ENCODE measurements at regions not wholly inside any gene's neighbourhood (a gene's known extent, or its start where the extent isn't known, plus 50 kb on each side); places are given as distances from the start of the nearest gene placed in this dataset.
A peak's percentile ranks its signal among the peaks of the same experiment; 100 is the strongest.

DNA sequence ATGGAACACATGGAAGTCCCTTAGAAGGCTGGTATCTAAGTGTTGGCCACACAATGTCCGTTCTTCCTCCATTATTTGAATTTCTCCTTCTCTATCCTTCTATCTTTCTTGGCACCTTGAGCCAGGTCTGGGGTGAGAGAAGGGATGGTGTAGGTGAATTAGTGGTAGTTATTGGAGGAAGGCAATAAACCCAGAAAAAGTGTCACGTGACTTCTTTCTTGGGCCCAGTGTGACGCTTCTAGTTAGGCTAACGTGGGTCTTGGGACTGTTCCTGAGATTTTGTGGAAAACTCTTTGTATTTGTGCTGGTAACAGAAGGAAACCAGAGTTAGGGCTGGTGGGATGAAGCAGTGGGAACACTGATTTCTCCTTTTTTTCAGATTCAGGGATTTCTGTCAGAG lies 53.1 kb upstream of the ELF5 start:
- Histone ChIP-seq H3K9me3 (replicated peaks; ENCODE audit: control insufficient read depth, insufficient read depth, low read depth, low read length) (no peaks in the 10 kb centered on the region), H3K4me3 (no peak overlapping the region), H3K9ac (ENCODE audit: insufficient read depth in 1 of 2, low read depth in 2 of 2, low read length in 2 of 2) (no peak overlapping the region), H3K4me1 (replicated peaks in 1 of 2; ENCODE audit: control insufficient read depth in 2 of 2, insufficient read depth in 2 of 2, low read length in 2 of 2) (no peaks in the 10 kb centered on the region), H3K27ac (ENCODE audit: extremely low read depth, low read depth, low read length) (no peak overlapping the region), H3K4me2 (ENCODE audit: insufficient read depth, low read length) (no peak overlapping the region), H3K36me3 (ENCODE audit: control insufficient read depth, insufficient read depth, low read length) (no peaks in the 10 kb centered on the region), H3K27me3 (ENCODE audit: control insufficient read depth in 2 of 2, insufficient read depth in 2 of 2, low read length in 2 of 2) (peaks cover 2 to 10% of the 10 kb centered on the region in 2 experiments; a peak in 2 of 5 replicates), H3K9me1 (ENCODE audit: control insufficient read depth, insufficient read depth, low read length) (no peaks in the 10 kb centered on the region), H2AFZ (ENCODE audit: low read depth, low read length) (no peak overlapping the region), H3K79me2 (ENCODE audit: control insufficient read depth, insufficient read depth, low read length) (no peaks in the 10 kb centered on the region), H4K20me1 (replicated peaks; ENCODE audit: control insufficient read depth, insufficient read depth, low read length) (no peaks in the 10 kb centered on the region)
- no peak for FAIRE-seq
- no peak for ATAC-seq
- WGBS (ENCODE audit: insufficient coverage, low coverage, missing lambda C conversion rate): 25% methylated on average over 4 of the region's 4 CpGs
- DNase-seq (ENCODE audit: extremely low read depth in 1 of 4, low spot score in 3 of 4): no peak
- no peak for TF ChIP-seq BRF1 (IDR thresholded peaks at IDR 0.05; ENCODE audit: borderline replicate concordance, extremely low read depth, insufficient read length)
- peak; percentile 77 for TF ChIP-seq RAD51 (IDR thresholded peaks at IDR 0.05; ENCODE audit: borderline replicate concordance, low read depth)
- TF ChIP-seq, protein P1, sequence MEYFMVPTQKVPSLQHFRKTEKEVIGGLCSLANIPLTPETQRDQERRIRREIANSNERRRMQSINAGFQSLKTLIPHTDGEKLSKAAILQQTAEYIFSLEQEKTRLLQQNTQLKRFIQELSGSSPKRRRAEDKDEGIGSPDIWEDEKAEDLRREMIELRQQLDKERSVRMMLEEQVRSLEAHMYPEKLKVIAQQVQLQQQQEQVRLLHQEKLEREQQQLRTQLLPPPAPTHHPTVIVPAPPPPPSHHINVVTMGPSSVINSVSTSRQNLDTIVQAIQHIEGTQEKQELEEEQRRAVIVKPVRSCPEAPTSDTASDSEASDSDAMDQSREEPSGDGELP (CRISPR knock-in tag; IDR thresholded peaks at IDR 0.05; ENCODE audit: borderline replicate concordance): no peak
- TF ChIP-seq BRD9 (IDR thresholded peaks at IDR 0.05; ENCODE audit: low read depth, partially characterized antibody): no peak
- TF ChIP-seq ZBTB17 (CRISPR knock-in tag; IDR thresholded peaks at IDR 0.05): no peak
- TF ChIP-seq, protein P2, sequence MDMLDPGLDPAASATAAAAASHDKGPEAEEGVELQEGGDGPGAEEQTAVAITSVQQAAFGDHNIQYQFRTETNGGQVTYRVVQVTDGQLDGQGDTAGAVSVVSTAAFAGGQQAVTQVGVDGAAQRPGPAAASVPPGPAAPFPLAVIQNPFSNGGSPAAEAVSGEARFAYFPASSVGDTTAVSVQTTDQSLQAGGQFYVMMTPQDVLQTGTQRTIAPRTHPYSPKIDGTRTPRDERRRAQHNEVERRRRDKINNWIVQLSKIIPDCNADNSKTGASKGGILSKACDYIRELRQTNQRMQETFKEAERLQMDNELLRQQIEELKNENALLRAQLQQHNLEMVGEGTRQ (CRISPR knock-in tag; IDR thresholded peaks at IDR 0.05): 0 out of 2 replicates have a peak, but pooled peaks have one; percentile 24
- TF ChIP-seq CBFA2T2 (conservative IDR thresholded peaks at IDR 0.05): peak; percentile 36; the same call in 1 of the 2 replicates
- peak; percentile 32; the same call in 1 of the 2 replicates for TF ChIP-seq TOE1 (IDR thresholded peaks at IDR 0.05; ENCODE audit: borderline replicate concordance)
- TF ChIP-seq TOE1 (CRISPR knock-in tag; IDR thresholded peaks at IDR 0.05; ENCODE audit: borderline replicate concordance, low read depth): no peak
- TF ChIP-seq, protein P3, sequence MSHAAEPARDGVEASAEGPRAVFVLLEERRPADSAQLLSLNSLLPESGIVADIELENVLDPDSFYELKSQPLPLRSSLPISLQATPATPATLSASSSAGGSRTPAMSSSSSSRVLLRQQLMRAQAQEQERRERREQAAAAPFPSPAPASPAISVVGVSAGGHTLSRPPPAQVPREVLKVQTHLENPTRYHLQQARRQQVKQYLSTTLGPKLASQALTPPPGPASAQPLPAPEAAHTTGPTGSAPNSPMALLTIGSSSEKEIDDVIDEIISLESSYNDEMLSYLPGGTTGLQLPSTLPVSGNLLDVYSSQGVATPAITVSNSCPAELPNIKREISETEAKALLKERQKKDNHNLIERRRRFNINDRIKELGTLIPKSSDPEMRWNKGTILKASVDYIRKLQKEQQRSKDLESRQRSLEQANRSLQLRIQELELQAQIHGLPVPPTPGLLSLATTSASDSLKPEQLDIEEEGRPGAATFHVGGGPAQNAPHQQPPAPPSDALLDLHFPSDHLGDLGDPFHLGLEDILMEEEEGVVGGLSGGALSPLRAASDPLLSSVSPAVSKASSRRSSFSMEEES (CRISPR knock-in tag; IDR thresholded peaks at IDR 0.05): peak; percentile 88
- CTCF ChIA-PET (ENCODE audit: low intra/inter-chr PET ratio): interaction anchor here (3.4 kb wide), 1 partner anchor 324 kb away, joined by 19 read pairs; no protein-coding TSS in a partner anchor
- intact Hi-C loops (cut with micrococcal nuclease) (no loop called here), in situ Hi-C loops (cut with MboI) (no loop called here)
- no TSS peak for BruUV-seq (replicated peaks)
- POLR2A ChIA-PET: interaction anchor here (0.6 to 1.0 kb wide), 2 partner anchors 9 to 332 kb away, joined by 3 to 4 read pairs; no protein-coding TSS in a partner anchor

All from K562 (cell line).